HG03039 (cell line): ENCODE measurements at regions not wholly inside any gene's neighbourhood (a gene's known extent, or its start where the extent isn't known, plus 50 kb on each side); places are given as distances from the start of the nearest gene placed in this dataset.
A peak's percentile ranks its signal among the peaks of the same experiment; 100 is the strongest.

ENCODE experiments used
- ATAC-seq: cut with Tn5 transposase; IDR thresholded peaks from one replicate; pipeline ENCODE4 v1.9.1; 2021; ENCODE audit warnings: mild to moderate bottlenecking, moderate library complexity; ENCODE audit not compliant: unreplicated experiment

- no peak for ATAC-seq
These were observed 265.3 kb upstream of the HABP2 start for GRCh38 chr10:113287592-113287991.

- ATAC-seq, result no peak
These were observed 262.7 kb upstream of the HABP2 start for GRCh38 chr10:113290137-113290536.

- no peak for ATAC-seq
These were observed 261.4 kb upstream of the HABP2 start for GRCh38 chr10:113291413-113291812.

GRCh38 chr10:113292086-113292485 lies 260.8 kb upstream of the HABP2 start:
- no peak for ATAC-seq

GRCh38 chr10:113292743-113293142 lies 260.1 kb upstream of the HABP2 start:
- no peak for ATAC-seq

GRCh38 chr10:113293167-113293566 lies 259.7 kb upstream of the HABP2 start:
- no peak for ATAC-seq

GRCh38 chr10:113294868-113295267 lies 258.0 kb upstream of the HABP2 start:
- no peak for ATAC-seq

GRCh38 chr10:113297226-113297625 lies 255.6 kb upstream of the HABP2 start:
- no peak for ATAC-seq

GRCh38 chr10:113298616-113299015 lies 254.2 kb upstream of the HABP2 start:
- no peak for ATAC-seq

- ATAC-seq, result no peak
These were observed 252.7 kb upstream of the HABP2 start for GRCh38 chr10:113300201-113300600.

GRCh38 chr10:113300617-113301016 lies 252.2 kb upstream of the HABP2 start:
- ATAC-seq, result peak; percentile 64

GRCh38 chr10:113301342-113301984 lies 251.4 kb upstream of the HABP2 start:
- ATAC-seq, result no peak

GRCh38 chr10:113302062-113302461 lies 250.8 kb upstream of the HABP2 start:
- ATAC-seq, result no peak

- ATAC-seq, result no peak
These were observed 249.2 kb upstream of the HABP2 start for GRCh38 chr10:113303544-113304146.

GRCh38 chr10:113304726-113305125 lies 248.1 kb upstream of the HABP2 start:
- ATAC-seq, result no peak

- ATAC-seq, result no peak
These were observed 247.0 kb upstream of the HABP2 start for GRCh38 chr10:113305871-113306270.

- ATAC-seq, result no peak
These were observed 243.1 kb upstream of the HABP2 start for GRCh38 chr10:113309791-113310190.

GRCh38 chr10:113310347-113310746 lies 242.5 kb upstream of the HABP2 start:
- no peak for ATAC-seq

GRCh38 chr10:113313048-113313602 lies 239.7 kb upstream of the HABP2 start:
- ATAC-seq, result no peak

GRCh38 chr10:113313722-113314121 lies 239.1 kb upstream of the HABP2 start:
- ATAC-seq, result no peak

GRCh38 chr10:113316506-113316905 lies 236.3 kb upstream of the HABP2 start:
- ATAC-seq, result no peak

GRCh38 chr10:113317489-113317888 lies 235.4 kb upstream of the HABP2 start:
- ATAC-seq, result no peak

GRCh38 chr10:113319479-113319878 lies 233.4 kb upstream of the HABP2 start:
- ATAC-seq, result no peak
